Neural progenitor cell (in vitro differentiated cells): ENCODE measurements at regions not wholly inside any gene's neighbourhood (a gene's known extent, or its start where the extent isn't known, plus 50 kb on each side); places are given as distances from the start of the nearest gene placed in this dataset.

Experiments used
- DNase-seq: peaks from one replicate; pipeline ENCODE4 v3.0.0-alpha.2; 2016; ENCODE audit warnings: low spot score
- H2AFZ ChIP-seq: fragments of 200-600 bp; sonication (generic); replicated peaks from 2 replicates; pipeline ENCODE4 v1.6.1; 2016; ENCODE audit warnings: antibody characterized with exemption
- H3F3A ChIP-seq: fragments of 200-600 bp; sonication (generic); 2 replicates; pipeline ENCODE4 v1.6.1; 2016; ENCODE audit warnings: antibody characterized with exemption, low read depth
- H3K27ac ChIP-seq: fragments of 200-600 bp; sonication (generic); 2 replicates; pipeline ENCODE4 v1.5.1; 2016; ENCODE audit warnings: mild to moderate bottlenecking
- H3K27me3 ChIP-seq: fragments of 200-600 bp; sonication (generic); 2 replicates; pipeline ENCODE4 v1.6.1; 2016; ENCODE audit warnings: mild to moderate bottlenecking, moderate library complexity
- H3K36me3 ChIP-seq: fragments of 200-600 bp; sonication (generic); 2 replicates; pipeline ENCODE4 v1.5.1; 2016
- H3K4me1 ChIP-seq: fragments of 200-600 bp; sonication (generic); 2 replicates; pipeline ENCODE4 v1.6.1; 2016; ENCODE audit warnings: mixed run types
- H3K4me2 ChIP-seq: fragments of 200-600 bp; sonication (generic); 2 replicates; pipeline ENCODE4 v1.6.1; 2016
- H3K4me3 ChIP-seq: fragments of 200-600 bp; sonication (generic); 2 replicates; pipeline ENCODE4 v1.5.1; 2016
- H3K79me2 ChIP-seq: fragments of 200-600 bp; sonication (generic); 2 replicates; pipeline ENCODE4 v1.6.1; 2016; ENCODE audit warnings: low read depth
- H3K9ac ChIP-seq: fragments of 200-600 bp; sonication (generic); 2 replicates; pipeline ENCODE4 v1.6.1; 2016
- H3K9me3 ChIP-seq: fragments of 200-600 bp; sonication (generic); 2 replicates; pipeline ENCODE4 v1.5.1; 2016; ENCODE audit warnings: low read depth
- H4K20me1 ChIP-seq: fragments of 200-600 bp; sonication (generic); 2 replicates; pipeline ENCODE4 v1.6.1; 2016; ENCODE audit warnings: low read depth
- H3K27ac Mint-ChIP-seq: 3 replicates; pipeline ENCODE4 v1.8.0; 2021; ENCODE audit warnings: mixed read lengths
- H3K27me3 Mint-ChIP-seq: 2 replicates; pipeline ENCODE4 v1.8.0; 2022; ENCODE audit warnings: low read depth, mild to moderate bottlenecking, inconsistent platforms, moderate library complexity, mixed read lengths; ENCODE audit not compliant: insufficient read depth
- H3K36me3 Mint-ChIP-seq: 3 replicates; pipeline ENCODE4 v1.8.0; 2021; ENCODE audit warnings: mixed read lengths
- H3K4me1 Mint-ChIP-seq: 3 replicates; pipeline ENCODE4 v1.8.0; 2021; ENCODE audit warnings: mixed read lengths
- H3K4me3 Mint-ChIP-seq: 3 replicates; pipeline ENCODE4 v1.8.0; 2021; ENCODE audit warnings: mild to moderate bottlenecking, moderate library complexity, mixed read lengths
- H3K9me3 Mint-ChIP-seq: 3 replicates; pipeline ENCODE4 v1.8.0; 2020; ENCODE audit warnings: mixed read lengths
- EZH2 ChIP-seq: fragments of 200-600 bp; sonication (generic); IDR thresholded peaks from 2 replicates; pipeline ENCODE4 v1.6.1; 2017; ENCODE audit warnings: antibody characterized with exemption, mild to moderate bottlenecking, moderate library complexity
- EZH2phosphoT487 ChIP-seq: fragments of 200-600 bp; sonication (generic); IDR thresholded peaks from 2 replicates; pipeline ENCODE4 v1.6.1; 2017; ENCODE audit warnings: antibody characterized with exemption
- TF ChIP-seq, protein P1 (sequence below): fragments of 200-600 bp; sonication (generic); IDR thresholded peaks from 2 replicates; pipeline ENCODE4 v1.5.1; 2017; ENCODE audit warnings: antibody characterized with exemption, mild to moderate bottlenecking

GRCh38 chr2:195214072-195214471, 443.0 kb upstream of the SLC39A10 start:
- peaks cover 4% of the 10 kb centered on the region for H3F3A ChIP-seq
- H3K4me2 ChIP-seq, result no peak overlapping the region
- H3K27me3 ChIP-seq, result no peaks in the 10 kb centered on the region
- no peak overlapping the region for H3K4me3 ChIP-seq
- peaks cover 22% of the 10 kb centered on the region for H3K4me1 ChIP-seq
- no peak overlapping the region for H3K27ac ChIP-seq
- peaks cover 8% of the 10 kb centered on the region for H3K27me3 Mint-ChIP-seq
- H3K9ac ChIP-seq, result no peak overlapping the region
- H3K9me3 Mint-ChIP-seq, result peaks cover 5% of the 10 kb centered on the region
- H3K9me3 ChIP-seq, result no peaks in the 10 kb centered on the region
- no peaks in the 10 kb centered on the region for H3K36me3 ChIP-seq
- H2AFZ ChIP-seq, result no peak overlapping the region
- TF ChIP-seq EZH2 (no peak), EZH2phosphoT487 (no peak)
- TF ChIP-seq, protein P1, sequence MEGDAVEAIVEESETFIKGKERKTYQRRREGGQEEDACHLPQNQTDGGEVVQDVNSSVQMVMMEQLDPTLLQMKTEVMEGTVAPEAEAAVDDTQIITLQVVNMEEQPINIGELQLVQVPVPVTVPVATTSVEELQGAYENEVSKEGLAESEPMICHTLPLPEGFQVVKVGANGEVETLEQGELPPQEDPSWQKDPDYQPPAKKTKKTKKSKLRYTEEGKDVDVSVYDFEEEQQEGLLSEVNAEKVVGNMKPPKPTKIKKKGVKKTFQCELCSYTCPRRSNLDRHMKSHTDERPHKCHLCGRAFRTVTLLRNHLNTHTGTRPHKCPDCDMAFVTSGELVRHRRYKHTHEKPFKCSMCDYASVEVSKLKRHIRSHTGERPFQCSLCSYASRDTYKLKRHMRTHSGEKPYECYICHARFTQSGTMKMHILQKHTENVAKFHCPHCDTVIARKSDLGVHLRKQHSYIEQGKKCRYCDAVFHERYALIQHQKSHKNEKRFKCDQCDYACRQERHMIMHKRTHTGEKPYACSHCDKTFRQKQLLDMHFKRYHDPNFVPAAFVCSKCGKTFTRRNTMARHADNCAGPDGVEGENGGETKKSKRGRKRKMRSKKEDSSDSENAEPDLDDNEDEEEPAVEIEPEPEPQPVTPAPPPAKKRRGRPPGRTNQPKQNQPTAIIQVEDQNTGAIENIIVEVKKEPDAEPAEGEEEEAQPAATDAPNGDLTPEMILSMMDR, result no peak
- H3K79me2 ChIP-seq, result no peaks in the 10 kb centered on the region
- H3K4me1 Mint-ChIP-seq, result peaks cover 35% of the 10 kb centered on the region
- H3K36me3 Mint-ChIP-seq, result peaks cover 8% of the 10 kb centered on the region
- H4K20me1 ChIP-seq, result no peaks in the 10 kb centered on the region
- no peak for DNase-seq
- no peak overlapping the region for H3K27ac Mint-ChIP-seq
- H3K4me3 Mint-ChIP-seq, result no peak overlapping the region

DNA sequence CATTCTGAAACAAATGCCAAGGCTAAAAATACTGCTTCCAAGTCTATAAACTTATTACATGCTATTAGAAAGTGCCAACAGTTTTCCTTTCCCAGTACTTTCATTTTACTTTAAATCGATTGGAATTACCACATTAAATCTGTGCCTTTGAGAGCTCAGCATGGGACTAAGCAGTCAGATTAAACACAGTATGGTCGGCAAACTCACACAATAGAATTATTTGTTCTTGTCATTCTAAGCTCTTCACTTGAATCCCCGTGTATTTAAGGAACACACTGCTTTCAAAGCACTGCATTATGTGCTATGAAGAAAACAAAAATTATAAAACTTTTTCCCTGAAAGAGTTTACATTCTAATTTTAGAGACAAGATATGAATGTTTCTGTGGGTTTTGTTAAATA, 444.4 kb upstream of the SLC39A10 start:
- Histone ChIP-seq H3K9ac (no peak overlapping the region), H3K79me2 (no peaks in the 10 kb centered on the region), H4K20me1 (no peaks in the 10 kb centered on the region), H3K27me3 (no peaks in the 10 kb centered on the region), H3K36me3 (no peaks in the 10 kb centered on the region), H3K9me3 (no peaks in the 10 kb centered on the region), H3K4me2 (peak overlapping the region; percentile 63), H3K4me1 (peaks cover 22% of the 10 kb centered on the region), H3K4me3 (peak overlapping the region; percentile 5), H2AFZ (no peak overlapping the region), H3K27ac (peak overlapping the region; percentile 9), H3F3A (peaks cover 4% of the 10 kb centered on the region)
- DNase-seq, result peak; percentile 71
- H3K27ac Mint-ChIP-seq, result peak overlapping the region; percentile 58
- H3K36me3 Mint-ChIP-seq, result peaks cover 8% of the 10 kb centered on the region
- TF ChIP-seq, protein P1, result no peak
- peak; percentile 57 for TF ChIP-seq EZH2phosphoT487
- peak overlapping the region; percentile 44 for H3K4me3 Mint-ChIP-seq
- H3K9me3 Mint-ChIP-seq, result peaks cover 11% of the 10 kb centered on the region
- peaks cover 35% of the 10 kb centered on the region for H3K4me1 Mint-ChIP-seq
- H3K27me3 Mint-ChIP-seq, result peaks cover 8% of the 10 kb centered on the region

DNA sequence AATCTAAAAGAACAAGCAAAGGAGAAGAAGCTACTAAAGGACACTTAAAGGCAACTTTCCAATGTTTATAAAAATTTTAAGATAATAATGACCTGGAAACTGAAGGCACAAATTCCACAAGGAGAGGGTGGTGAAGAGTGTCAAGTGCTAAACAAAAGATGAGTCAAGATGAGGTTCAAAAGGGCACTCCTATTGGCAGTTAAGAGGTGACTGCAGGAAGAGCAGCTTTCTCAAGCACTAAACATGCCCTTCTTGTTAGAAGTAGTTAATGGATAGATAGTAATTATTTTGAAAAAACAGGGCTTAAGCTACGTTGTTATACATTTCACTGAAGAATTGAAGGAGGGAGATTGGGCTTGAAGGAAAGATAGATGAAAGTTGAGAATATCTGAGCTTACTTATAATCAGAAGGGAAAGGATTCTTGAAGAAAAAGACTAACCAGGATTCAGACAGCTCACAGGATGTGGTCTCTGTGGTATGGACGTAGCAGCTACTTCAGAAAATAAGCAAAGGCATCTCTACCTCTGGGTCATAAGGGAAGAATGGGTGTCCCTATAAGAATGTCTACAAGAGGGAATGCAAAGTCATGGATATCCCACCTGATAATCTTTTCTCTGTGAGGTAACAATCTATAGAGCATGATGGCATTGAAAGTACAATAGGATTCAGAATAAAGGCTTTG, 454.7 kb upstream of the SLC39A10 start:
- no peaks in the 10 kb centered on the region for H3K27me3 ChIP-seq
- H3K4me2 ChIP-seq, result no peak overlapping the region
- no peak overlapping the region for H2AFZ ChIP-seq
- H3K4me3 ChIP-seq, result no peak overlapping the region
- Mint-ChIP-seq H3K36me3 (no peaks in the 10 kb centered on the region), H3K4me3 (no peak overlapping the region), H3K9me3 (no peaks in the 10 kb centered on the region), H3K27ac (no peak overlapping the region), H3K27me3 (no peaks in the 10 kb centered on the region), H3K4me1 (peaks cover 9% of the 10 kb centered on the region)
- H3K9ac ChIP-seq, result no peak overlapping the region
- no peak for TF ChIP-seq EZH2
- TF ChIP-seq, protein P1, result no peak
- TF ChIP-seq EZH2phosphoT487, result no peak
- H3F3A ChIP-seq, result no peaks in the 10 kb centered on the region
- no peaks in the 10 kb centered on the region for H4K20me1 ChIP-seq
- no peak for DNase-seq
- no peaks in the 10 kb centered on the region for H3K79me2 ChIP-seq
- H3K36me3 ChIP-seq, result no peaks in the 10 kb centered on the region
- H3K9me3 ChIP-seq, result no peaks in the 10 kb centered on the region
- no peak overlapping the region for H3K27ac ChIP-seq
- no peaks in the 10 kb centered on the region for H3K4me1 ChIP-seq
